Panc1 (cell line): ENCODE measurements at regions not wholly inside any gene's neighbourhood (a gene's known extent, or its start where the extent isn't known, plus 50 kb on each side); places are given as distances from the start of the nearest gene placed in this dataset.

Experiments used
- CTCF ChIP-seq: fragments of 450-650 bp; IDR thresholded peaks from 2 replicates; pipeline ENCODE4 v1.5.1; 2017; ENCODE audit warnings: mild to moderate bottlenecking
- POLR2AphosphoS5 ChIP-seq: IDR thresholded peaks from 2 replicates; pipeline ENCODE4 v1.6.1; 2012; ENCODE audit warnings: mild to moderate bottlenecking, low read depth, low read length, moderate library complexity

- TF ChIP-seq CTCF (no peak), POLR2AphosphoS5 (no peak)
Observed at GRCh38 chr18:25818505-25818904, 271.9 kb downstream of the SS18 start.
